Muscle layer of colon (tissue), 2 donors: ENCODE measurements at regions not wholly inside any gene's neighbourhood (a gene's known extent, or its start where the extent isn't known, plus 50 kb on each side); places are given as distances from the start of the nearest gene placed in this dataset.

ENCODE experiments used
- H3K27ac ChIP-seq: one replicate; pipeline ENCODE4 v1.7.0; 2013; ENCODE audit warnings: low read depth, mild to moderate bottlenecking, low read length, moderate library complexity
- H3K27me3 ChIP-seq, 2 donors: one replicate each; pipeline ENCODE4 v1.7.0; 2013; ENCODE audit warnings: low read length in 2 of 2, mild to moderate bottlenecking in 2 of 2; ENCODE audit not compliant: insufficient read depth in 2 of 2, control insufficient read depth in 1 of 2
- H3K36me3 ChIP-seq: one replicate; pipeline ENCODE4 v1.7.0; 2013; ENCODE audit warnings: mild to moderate bottlenecking, low read length; ENCODE audit not compliant: insufficient read depth
- H3K4me1 ChIP-seq: one replicate; pipeline ENCODE4 v1.7.0; 2013; ENCODE audit warnings: mild to moderate bottlenecking, low read length; ENCODE audit not compliant: insufficient read depth
- H3K4me3 ChIP-seq, 2 donors: one replicate each; pipeline ENCODE4 v1.7.0; 2013; ENCODE audit warnings: low read length in 2 of 2, low read depth in 1 of 2, mild to moderate bottlenecking in 1 of 2, moderate library complexity in 1 of 2
- H3K9ac ChIP-seq: one replicate; pipeline ENCODE4 v1.7.0; 2013; ENCODE audit warnings: low read length
- H3K9me3 ChIP-seq: one replicate; pipeline ENCODE4 v1.7.0; 2013; ENCODE audit warnings: mild to moderate bottlenecking, low read length
- donor health status: abdominal sarcoma.
- donor health status: Adenocarcinoma of cecum.

DNA sequence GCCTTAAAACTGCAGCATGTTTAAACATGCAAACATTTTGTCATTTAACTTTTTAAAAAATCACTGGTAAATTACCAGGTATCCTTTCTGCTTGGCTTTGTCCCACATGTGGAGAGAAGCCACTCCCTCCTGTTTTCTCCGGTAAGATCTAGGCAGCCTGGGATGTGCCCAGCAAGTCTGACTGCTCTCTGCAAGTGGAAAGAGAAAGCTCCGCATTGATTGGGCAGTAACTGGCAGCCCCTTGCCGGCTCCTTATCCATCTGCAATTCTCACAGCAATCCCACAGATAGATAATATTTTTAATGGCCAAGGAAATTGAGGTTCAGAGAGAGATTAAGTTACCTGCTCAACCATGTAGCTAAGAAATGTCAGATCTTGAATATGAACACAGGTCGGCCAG lies 136.1 kb downstream of the TMEM200C start:
- Histone ChIP-seq H3K27ac (no peak overlapping the region), H3K9ac (no peak overlapping the region), H3K27me3 (no peaks in the 10 kb centered on the region), H3K9me3 (no peaks in the 10 kb centered on the region), H3K4me1 (no peaks in the 10 kb centered on the region), H3K36me3 (no peaks in the 10 kb centered on the region), H3K4me3 (no peak overlapping the region)

- no peaks in the 10 kb centered on the region for H3K4me1 ChIP-seq
- no peaks in the 10 kb centered on the region for H3K9me3 ChIP-seq
- H3K4me3 ChIP-seq: no peak overlapping the region
- no peak overlapping the region for H3K27ac ChIP-seq
- no peaks in the 10 kb centered on the region for H3K27me3 ChIP-seq
- no peaks in the 10 kb centered on the region for H3K36me3 ChIP-seq
- H3K9ac ChIP-seq: no peak overlapping the region
Observed at GRCh38 chr18:5756823-5757222, 138.5 kb downstream of the TMEM200C start.

- H3K27me3 ChIP-seq: no peaks in the 10 kb centered on the region
Observed at GRCh38 chr18:5747678-5748077, 147.6 kb downstream of the TMEM200C start.

GRCh38 chr18:5746844-5747243 lies 148.5 kb downstream of the TMEM200C start:
- Histone ChIP-seq H3K36me3 (no peaks in the 10 kb centered on the region), H3K27ac (no peak overlapping the region), H3K9me3 (no peaks in the 10 kb centered on the region), H3K27me3 (no peaks in the 10 kb centered on the region), H3K4me3 (no peak overlapping the region), H3K9ac (no peak overlapping the region), H3K4me1 (no peaks in the 10 kb centered on the region)

More at GRCh38 chr18:5747678-5748077, 147.6 kb downstream of the TMEM200C start:
- Histone ChIP-seq H3K4me1 (no peaks in the 10 kb centered on the region), H3K9ac (no peak overlapping the region), H3K4me3 (no peak overlapping the region), H3K36me3 (no peaks in the 10 kb centered on the region), H3K9me3 (no peaks in the 10 kb centered on the region), H3K27ac (no peak overlapping the region)

DNA sequence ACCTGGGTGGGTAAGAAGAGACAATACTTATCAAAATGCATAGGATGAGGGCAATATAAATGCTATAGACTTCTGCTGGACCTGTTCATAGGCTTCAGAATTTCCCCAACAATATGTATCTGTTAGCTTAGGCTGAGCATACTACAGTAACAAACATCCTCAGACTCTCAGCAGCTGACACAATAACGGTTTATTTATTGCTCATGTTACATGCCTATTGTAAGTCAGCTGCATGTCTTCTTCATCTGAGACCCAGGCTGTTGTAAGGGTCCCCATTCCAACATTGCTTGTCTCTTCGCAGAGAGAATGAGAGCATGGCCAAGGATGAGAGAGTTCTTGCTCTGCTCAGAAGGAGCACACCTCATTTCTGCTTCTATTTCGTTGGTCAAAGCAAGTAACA lies 150.7 kb downstream of the TMEM200C start:
- Histone ChIP-seq H3K9ac (no peak overlapping the region), H3K36me3 (no peaks in the 10 kb centered on the region), H3K4me3 (no peak overlapping the region), H3K27ac (no peak overlapping the region), H3K9me3 (no peaks in the 10 kb centered on the region), H3K4me1 (no peaks in the 10 kb centered on the region), H3K27me3 (no peaks in the 10 kb centered on the region)

GRCh38 chr18:5738526-5738925 lies 156.8 kb downstream of the TMEM200C start:
- H3K9ac ChIP-seq: no peak overlapping the region

DNA sequence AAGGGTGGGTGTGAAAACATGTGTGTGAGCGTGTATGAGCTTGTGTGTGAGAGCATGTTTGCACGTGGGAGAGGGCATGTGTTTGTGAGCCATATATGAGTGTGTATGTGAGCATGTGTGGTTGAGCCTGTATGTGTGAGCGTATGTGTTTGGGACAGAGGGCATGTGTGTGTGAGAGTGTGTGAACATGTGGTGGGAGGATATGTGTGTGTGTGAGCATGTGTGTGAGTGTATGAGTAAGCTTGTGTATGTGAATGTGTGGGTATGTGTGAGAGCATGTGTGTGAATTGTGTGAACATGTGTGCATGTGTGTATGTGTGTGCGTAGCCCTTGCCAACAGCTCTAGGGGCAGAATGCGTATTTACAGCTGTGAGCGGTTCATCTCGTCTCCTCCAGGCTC lies 163.0 kb downstream of the TMEM200C start:
- no peak overlapping the region for H3K9ac ChIP-seq
- H3K27me3 ChIP-seq: no peaks in the 10 kb centered on the region
- no peaks in the 10 kb centered on the region for H3K36me3 ChIP-seq
- no peaks in the 10 kb centered on the region for H3K9me3 ChIP-seq
- H3K27ac ChIP-seq: no peak overlapping the region
- no peak overlapping the region for H3K4me3 ChIP-seq
- no peaks in the 10 kb centered on the region for H3K4me1 ChIP-seq

More at GRCh38 chr18:5738526-5738925, 156.8 kb downstream of the TMEM200C start:
- H3K4me1 ChIP-seq: no peaks in the 10 kb centered on the region
- H3K36me3 ChIP-seq: no peaks in the 10 kb centered on the region
- H3K4me3 ChIP-seq: no peak overlapping the region
- no peak overlapping the region for H3K27ac ChIP-seq
- H3K27me3 ChIP-seq: no peaks in the 10 kb centered on the region
- no peaks in the 10 kb centered on the region for H3K9me3 ChIP-seq

DNA sequence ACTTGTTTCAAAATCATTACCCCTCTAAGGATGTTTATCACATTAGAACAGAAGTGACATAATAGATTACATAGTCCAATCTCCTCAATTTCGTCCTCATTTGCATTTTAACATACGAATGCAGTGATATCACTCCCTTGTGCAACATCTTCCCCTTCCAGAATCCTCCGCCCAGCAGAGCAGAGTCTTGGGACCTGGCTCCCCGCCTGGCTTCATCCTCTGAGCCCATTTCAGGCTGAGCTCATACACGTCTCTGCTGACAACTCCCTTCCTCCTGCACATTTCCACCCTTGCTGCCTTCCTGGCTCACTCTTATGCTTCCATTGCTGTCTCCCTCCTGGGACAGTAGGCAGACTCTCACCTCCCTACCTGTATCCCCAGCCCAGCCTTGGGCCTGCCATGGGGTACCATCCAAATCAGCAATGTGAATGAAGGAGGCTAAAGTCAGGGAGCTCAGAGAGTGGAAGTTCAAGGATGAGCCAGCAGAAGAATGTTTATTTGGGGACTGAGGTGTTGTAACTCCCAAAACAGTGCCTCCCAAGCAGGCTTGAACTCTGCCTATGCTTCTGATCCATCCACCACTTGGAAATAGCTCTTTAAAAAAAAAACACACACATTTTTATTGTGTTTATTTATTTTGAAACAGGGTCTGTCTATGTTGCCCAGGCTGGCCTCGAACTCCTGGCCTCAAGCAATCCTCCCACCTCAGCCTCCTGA lies 165.2 kb downstream of the TMEM200C start:
- H3K4me3 ChIP-seq: no peak overlapping the region
- no peak overlapping the region for H3K27ac ChIP-seq

GRCh38 chr18:5728531-5728930 lies 166.8 kb downstream of the TMEM200C start:
- Histone ChIP-seq H3K9ac (no peak overlapping the region), H3K36me3 (no peaks in the 10 kb centered on the region), H3K4me3 (no peak overlapping the region), H3K27me3 (no peaks in the 10 kb centered on the region), H3K27ac (no peak overlapping the region), H3K9me3 (no peaks in the 10 kb centered on the region), H3K4me1 (no peaks in the 10 kb centered on the region)

More for the DNA sequence above, 165.2 kb downstream of the TMEM200C start:
- H3K4me1 ChIP-seq: no peaks in the 10 kb centered on the region
- H3K9ac ChIP-seq: no peak overlapping the region
- H3K9me3 ChIP-seq: no peaks in the 10 kb centered on the region
- no peaks in the 10 kb centered on the region for H3K36me3 ChIP-seq
- H3K27me3 ChIP-seq: no peaks in the 10 kb centered on the region

GRCh38 chr18:5726011-5726410 lies 169.3 kb downstream of the TMEM200C start:
- Histone ChIP-seq H3K4me1 (no peaks in the 10 kb centered on the region), H3K27me3 (no peaks in the 10 kb centered on the region), H3K27ac (no peak overlapping the region), H3K4me3 (no peak overlapping the region), H3K36me3 (no peaks in the 10 kb centered on the region), H3K9ac (no peak overlapping the region), H3K9me3 (no peaks in the 10 kb centered on the region)

DNA sequence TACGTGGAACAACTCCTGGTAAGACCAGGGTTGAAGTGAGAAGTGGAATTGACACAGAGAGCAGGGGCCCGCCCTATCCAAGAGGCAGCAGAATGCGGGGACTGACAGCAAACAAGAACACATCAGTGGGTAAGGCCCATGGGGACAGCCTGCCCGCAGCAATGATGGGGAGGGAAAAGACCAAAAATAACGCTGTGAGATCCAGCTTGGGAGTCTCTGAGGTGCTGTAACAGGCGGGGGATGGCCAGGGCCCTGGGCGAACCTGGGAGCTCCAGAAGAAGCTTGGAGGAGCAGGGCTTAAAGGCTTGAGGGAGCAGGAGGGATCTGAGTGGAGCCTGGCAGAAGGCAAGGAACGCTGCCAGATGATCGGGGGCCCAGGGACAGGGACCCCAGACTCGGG lies 173.4 kb downstream of the TMEM200C start:
- Histone ChIP-seq H3K36me3 (no peaks in the 10 kb centered on the region), H3K9me3 (no peaks in the 10 kb centered on the region), H3K27me3 (no peaks in the 10 kb centered on the region), H3K27ac (no peak overlapping the region), H3K4me1 (no peaks in the 10 kb centered on the region), H3K9ac (no peak overlapping the region), H3K4me3 (no peak overlapping the region)

- no peak overlapping the region for H3K4me3 ChIP-seq
- H3K4me1 ChIP-seq: no peaks in the 10 kb centered on the region
- H3K9me3 ChIP-seq: no peaks in the 10 kb centered on the region
- no peak overlapping the region for H3K27ac ChIP-seq
- no peaks in the 10 kb centered on the region for H3K36me3 ChIP-seq
- no peaks in the 10 kb centered on the region for H3K27me3 ChIP-seq
- H3K9ac ChIP-seq: no peak overlapping the region
Observed at GRCh38 chr18:5720132-5720531, 175.2 kb downstream of the TMEM200C start.
